ENCODE measurements at regions not wholly inside any gene's neighbourhood (a gene's known extent, or its start where the extent isn't known, plus 50 kb on each side); places are given as distances from the start of the nearest gene placed in this dataset.
"Not testable (repeated sequence)": the region's sequence is repeated elsewhere in the genome, so short reads cannot be mapped to it uniquely, and the experiment has no call there.

GRCh38 chr5:145396888-145397287 lies 438.3 kb downstream of the PRELID2 start:
- no peak for TF ChIP-seq CTCF (IDR thresholded peaks at IDR 0.05; ENCODE audit: low read length)
- no peak for TF ChIP-seq EZH2 (IDR thresholded peaks at IDR 0.05; ENCODE audit: borderline replicate concordance, low read length)
- H3F3A ChIP-seq (ENCODE audit: insufficient read depth, low read length), result no peaks in the 10 kb centered on the region
- no peaks in the 10 kb centered on the region for H3K4me1 ChIP-seq (ENCODE audit: insufficient read depth, low read length, severe bottlenecking)
- H3K9me3 ChIP-seq (ENCODE audit: low read length), result no peaks in the 10 kb centered on the region
- H3K36me3 ChIP-seq (ENCODE audit: insufficient read depth, low read length), result no peaks in the 10 kb centered on the region
- no peak overlapping the region for H2AFZ ChIP-seq (ENCODE audit: low read length)
- H3K27ac ChIP-seq (ENCODE audit: low read depth, low read length, poor library complexity, severe bottlenecking), result no peak overlapping the region
- H3K4me3 ChIP-seq (ENCODE audit: low read depth, low read length, poor library complexity, severe bottlenecking), result no peak overlapping the region
- no peak overlapping the region for H3K9ac ChIP-seq (ENCODE audit: low read length)
- H3K79me2 ChIP-seq (ENCODE audit: insufficient read depth, low read length), result no peaks in the 10 kb centered on the region
- H3K4me2 ChIP-seq (ENCODE audit: low read length), result no peak overlapping the region
- H4K20me1 ChIP-seq (ENCODE audit: insufficient read depth, low read length), result no peaks in the 10 kb centered on the region
- H3K27me3 ChIP-seq (ENCODE audit: insufficient read depth, low read length), result no peaks in the 10 kb centered on the region
- H3K9me2 ChIP-seq (ENCODE audit: low read depth, low read length), result no peaks in the 10 kb centered on the region

GRCh38 chr5:145395151-145395550 lies 440.0 kb downstream of the PRELID2 start:
- not testable (repeated sequence) for H3K36me3 ChIP-seq (ENCODE audit: insufficient read depth, low read length); H4K20me1 ChIP-seq (ENCODE audit: insufficient read depth, low read length); H3K9me2 ChIP-seq (ENCODE audit: low read depth, low read length); H3K79me2 ChIP-seq (ENCODE audit: insufficient read depth, low read length); H3K4me1 ChIP-seq (ENCODE audit: insufficient read depth, low read length, severe bottlenecking); H3K4me3 ChIP-seq (ENCODE audit: low read depth, low read length, poor library complexity, severe bottlenecking); H2AFZ ChIP-seq (ENCODE audit: low read length); H3F3A ChIP-seq (ENCODE audit: insufficient read depth, low read length); H3K9me3 ChIP-seq (ENCODE audit: low read length); H3K27ac ChIP-seq (ENCODE audit: low read depth, low read length, poor library complexity, severe bottlenecking); H3K27me3 ChIP-seq (ENCODE audit: insufficient read depth, low read length); H3K4me2 ChIP-seq (ENCODE audit: low read length); H3K9ac ChIP-seq (ENCODE audit: low read length)

GRCh38 chr5:145393426-145393825 lies 441.7 kb downstream of the PRELID2 start:
- no peaks in the 10 kb centered on the region for H4K20me1 ChIP-seq (ENCODE audit: insufficient read depth, low read length)
- no peak overlapping the region for H3K9ac ChIP-seq (ENCODE audit: low read length)
- H3K79me2 ChIP-seq (ENCODE audit: insufficient read depth, low read length), result no peaks in the 10 kb centered on the region
- H3K4me2 ChIP-seq (ENCODE audit: low read length), result no peak overlapping the region
- no peaks in the 10 kb centered on the region for H3K9me3 ChIP-seq (ENCODE audit: low read length)
- no peak overlapping the region for H3K27ac ChIP-seq (ENCODE audit: low read depth, low read length, poor library complexity, severe bottlenecking)
- no peaks in the 10 kb centered on the region for H3K27me3 ChIP-seq (ENCODE audit: insufficient read depth, low read length)
- H3F3A ChIP-seq (ENCODE audit: insufficient read depth, low read length), result no peaks in the 10 kb centered on the region
- TF ChIP-seq EZH2 (IDR thresholded peaks at IDR 0.05; ENCODE audit: borderline replicate concordance, low read length), result no peak
- TF ChIP-seq CTCF (IDR thresholded peaks at IDR 0.05; ENCODE audit: low read length), result no peak
- no peak overlapping the region for H2AFZ ChIP-seq (ENCODE audit: low read length)
- H3K9me2 ChIP-seq (ENCODE audit: low read depth, low read length), result no peaks in the 10 kb centered on the region
- H3K4me3 ChIP-seq (ENCODE audit: low read depth, low read length, poor library complexity, severe bottlenecking), result no peak overlapping the region
- no peaks in the 10 kb centered on the region for H3K36me3 ChIP-seq (ENCODE audit: insufficient read depth, low read length)
- no peaks in the 10 kb centered on the region for H3K4me1 ChIP-seq (ENCODE audit: insufficient read depth, low read length, severe bottlenecking)

- H3K9ac ChIP-seq (ENCODE audit: low read length), result no peak overlapping the region
- no peak overlapping the region for H3K4me2 ChIP-seq (ENCODE audit: low read length)
- no peak overlapping the region for H3K27ac ChIP-seq (ENCODE audit: low read depth, low read length, poor library complexity, severe bottlenecking)
- H3K36me3 ChIP-seq (ENCODE audit: insufficient read depth, low read length), result no peaks in the 10 kb centered on the region
- TF ChIP-seq CTCF (IDR thresholded peaks at IDR 0.05; ENCODE audit: low read length) (no peak), EZH2 (IDR thresholded peaks at IDR 0.05; ENCODE audit: borderline replicate concordance, low read length) (no peak)
- no peaks in the 10 kb centered on the region for H3K9me3 ChIP-seq (ENCODE audit: low read length)
- H2AFZ ChIP-seq (ENCODE audit: low read length), result no peak overlapping the region
- H3K9me2 ChIP-seq (ENCODE audit: low read depth, low read length), result no peaks in the 10 kb centered on the region
- H3F3A ChIP-seq (ENCODE audit: insufficient read depth, low read length), result no peaks in the 10 kb centered on the region
- no peak overlapping the region for H3K4me3 ChIP-seq (ENCODE audit: low read depth, low read length, poor library complexity, severe bottlenecking)
- H3K79me2 ChIP-seq (ENCODE audit: insufficient read depth, low read length), result no peaks in the 10 kb centered on the region
- no peaks in the 10 kb centered on the region for H3K27me3 ChIP-seq (ENCODE audit: insufficient read depth, low read length)
- H3K4me1 ChIP-seq (ENCODE audit: insufficient read depth, low read length, severe bottlenecking), result no peaks in the 10 kb centered on the region
- no peaks in the 10 kb centered on the region for H4K20me1 ChIP-seq (ENCODE audit: insufficient read depth, low read length)
These were observed 446.1 kb downstream of the PRELID2 start for GRCh38 chr5:145389047-145389446.

Data from OCI-LY1 (cell line).